K562 (cell line): ENCODE measurements at regions not wholly inside any gene's neighbourhood (a gene's known extent, or its start where the extent isn't known, plus 50 kb on each side); places are given as distances from the start of the nearest gene placed in this dataset.
"Not testable (repeated sequence)": the region's sequence is repeated elsewhere in the genome, so short reads cannot be mapped to it uniquely, and the experiment has no call there.

Experiments used
- ATAC-seq: fragments of 200-7000 bp; cut with Tn5 transposase; 3 replicates; pipeline ENCODE4 v1.9.1; 2020; ENCODE audit warnings: moderate library complexity
- BruUV-seq: library from RNA; stranded (reverse); fragments of 400-500 nt; replicated peaks from 2 replicates; lab custom pipeline; 2021; lab: Mats Ljungman, UMichigan
- CTCF ChIA-PET: fragments of 300-600 bp; formaldehyde crosslinking; extraction: SDS; loops from one replicate; lab custom pipeline; 2021; ENCODE audit warnings: low intra/inter-chr PET ratio; lab: Yijun Ruan, JAX
- POLR2A ChIA-PET: fragments of 300-600, 350-650 bp; sonication (Branson Sonifier 250); formaldehyde crosslinking; extraction: SDS; loops from one replicate; lab custom pipeline; 2021; ENCODE audit warnings: antibody characterized with exemption, inconsistent platforms; lab: Yijun Ruan, JAX
- DNase-seq, 4 experiments: peaks; one replicate each; pipeline versions ENCODE4 v3.0.0 to v3.0.0-alpha.2; 2011 to 2018; ENCODE audit warnings: low spot score in 3 of 4, mixed read lengths in 3 of 4; ENCODE audit errors: extremely low read depth in 1 of 4
- FAIRE-seq: peaks from 2 replicates; lab custom pipeline; 2011; peaks lifted over from hg19 to GRCh38; lab: Jason Lieb, UNC
- H2AFZ ChIP-seq: 2 replicates; pipeline ENCODE4 v1.6.0; 2011; ENCODE audit warnings: low read depth, low read length, control low read depth, inconsistent platforms
- H3K27ac ChIP-seq: fragments of 200-600 bp; 3 replicates; pipeline ENCODE4 v1.8.0; 2011; ENCODE audit warnings: low read depth, mild to moderate bottlenecking, control low read depth, inconsistent platforms, low read length, moderate library complexity, mixed read lengths; ENCODE audit errors: extremely low read depth
- H3K27me3 ChIP-seq, 2 experiments: fragments of 300-600 bp in 1 of 2; 2 replicates in 1 of 2; 3 replicates in 1 of 2; pipeline versions ENCODE4 v1.6.0 to v1.8.0; 2011; ENCODE audit warnings: inconsistent platforms in 2 of 2, low read length in 2 of 2, mild to moderate bottlenecking in 1 of 2, mixed read lengths in 1 of 2, moderate library complexity in 1 of 2; ENCODE audit not compliant: control insufficient read depth in 2 of 2, insufficient read depth in 2 of 2
- H3K36me3 ChIP-seq: fragments of 300-600 bp; 3 replicates; pipeline ENCODE4 v1.8.0; 2011; ENCODE audit warnings: mild to moderate bottlenecking, low read length, inconsistent platforms; ENCODE audit not compliant: control insufficient read depth, insufficient read depth
- H3K4me1 ChIP-seq, 2 experiments: fragments of 200-600 bp in 1 of 2; replicated peaks in 1 of 2; 2 replicates in 1 of 2; 3 replicates in 1 of 2; pipeline versions ENCODE4 v1.5.1 to v1.8.0; 2011; ENCODE audit warnings: inconsistent platforms in 2 of 2, low read length in 2 of 2, mild to moderate bottlenecking in 1 of 2, mixed read lengths in 1 of 2, moderate library complexity in 1 of 2; ENCODE audit not compliant: control insufficient read depth in 2 of 2, insufficient read depth in 2 of 2
- H3K4me2 ChIP-seq: 2 replicates; pipeline ENCODE4 v1.6.1; 2011; ENCODE audit warnings: low read length, control low read depth, inconsistent platforms, mixed read lengths; ENCODE audit not compliant: insufficient read depth
- H3K4me3 ChIP-seq: fragments of 200-600 bp; sonication (generic), shearing (Covaris generic); 2 replicates; pipeline ENCODE4 v1.5.1; 2016; ENCODE audit warnings: control low read depth, inconsistent platforms
- H3K79me2 ChIP-seq: fragments of 200-600 bp; 3 replicates; pipeline ENCODE4 v1.8.0; 2011; ENCODE audit warnings: low read length, inconsistent platforms; ENCODE audit not compliant: control insufficient read depth, insufficient read depth
- H3K9ac ChIP-seq, 2 experiments: 2 replicates each; pipeline versions ENCODE4 v1.6.0 to v1.6.1; 2011; ENCODE audit warnings: low read depth in 2 of 2, low read length in 2 of 2, control low read depth in 1 of 2, inconsistent platforms in 1 of 2, mild to moderate bottlenecking in 1 of 2, mixed read lengths in 1 of 2; ENCODE audit not compliant: insufficient read depth in 1 of 2
- H3K9me1 ChIP-seq: one replicate; pipeline ENCODE4 v1.6.0; 2011; ENCODE audit warnings: inconsistent platforms, mild to moderate bottlenecking, low read length, moderate library complexity; ENCODE audit not compliant: control insufficient read depth, insufficient read depth
- H3K9me3 ChIP-seq: replicated peaks from 2 replicates; pipeline ENCODE4 v1.5.1; 2011; ENCODE audit warnings: low read depth, low read length, inconsistent platforms; ENCODE audit not compliant: control insufficient read depth, insufficient read depth
- H4K20me1 ChIP-seq: replicated peaks from 2 replicates; pipeline ENCODE4 v1.6.1; 2011; ENCODE audit warnings: low read length, inconsistent platforms, mixed read lengths; ENCODE audit not compliant: control insufficient read depth, insufficient read depth
- WGBS: fragments of 100-300 bp; shearing (Covaris generic); methylation state at CpG from one replicate; pipeline ENCODE4 v1.1.6; 2016; ENCODE audit warnings: low coverage, mixed read lengths; ENCODE audit not compliant: insufficient coverage; ENCODE audit errors: missing lambda C conversion rate; 5-methylcytosine and 5-hydroxymethylcytosine counted together
- in situ Hi-C: fragments of 300-500 bp; cut with MboI; formaldehyde crosslinking; loops from 4 replicates; pipeline ENCODE4 v1.15.0; 2018; ENCODE audit warnings: inconsistent platforms, mixed read lengths
- intact Hi-C: fragments of 100-400 bp; cut with micrococcal nuclease; formaldehyde crosslinking; loops from 2 replicates; pipeline ENCODE4 v1.14.2; 2022

- H2AFZ ChIP-seq, POLR2A ChIA-PET, H3K36me3 ChIP-seq, ATAC-seq, H3K79me2 ChIP-seq, intact Hi-C loops, H3K4me3 ChIP-seq, CTCF ChIA-PET, H3K9me1 ChIP-seq, H3K4me1 ChIP-seq, H3K9me3 ChIP-seq, H3K9ac ChIP-seq, in situ Hi-C loops, FAIRE-seq, DNase-seq, BruUV-seq, H4K20me1 ChIP-seq, H3K27ac ChIP-seq, H3K4me2 ChIP-seq, H3K27me3 ChIP-seq: not testable (repeated sequence)
- WGBS, result no CpG with 5 or more reads among the region's 1 CpG
Observed at GRCh38 chr15:21001950-21002349, 135.8 kb upstream of the POTEB2 start.

DNA sequence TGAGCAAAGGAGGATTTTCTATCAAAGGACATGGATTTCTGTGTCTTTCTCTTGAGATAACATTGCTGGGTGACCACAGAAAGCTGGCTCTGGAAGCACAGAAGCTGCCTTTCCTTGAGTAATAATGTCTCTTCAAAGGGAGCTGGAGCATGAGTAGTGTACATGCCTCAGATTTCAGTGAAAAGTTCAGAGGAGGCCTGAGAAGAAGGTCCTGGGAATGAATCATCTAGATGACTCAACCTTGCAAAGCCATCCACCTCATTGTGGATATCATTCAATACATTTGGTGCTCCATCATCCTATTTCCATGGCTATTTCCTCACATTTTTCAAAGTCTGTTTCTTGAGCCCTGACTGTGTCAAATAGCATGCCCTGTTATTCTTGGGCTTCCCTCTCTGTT lies 125.6 kb upstream of the POTEB2 start:
- BruUV-seq, FAIRE-seq, POLR2A ChIA-PET, intact Hi-C loops, CTCF ChIA-PET, H3K79me2 ChIP-seq, H3K36me3 ChIP-seq, H3K9me1 ChIP-seq, H3K27me3 ChIP-seq, H3K9me3 ChIP-seq, H2AFZ ChIP-seq, H3K4me1 ChIP-seq, H3K27ac ChIP-seq, DNase-seq, H3K4me3 ChIP-seq, H3K4me2 ChIP-seq, H4K20me1 ChIP-seq, H3K9ac ChIP-seq, in situ Hi-C loops, ATAC-seq: not testable (repeated sequence)

GRCh38 chr15:20991253-20991652 lies 125.1 kb upstream of the POTEB2 start:
- H2AFZ ChIP-seq, H3K9me3 ChIP-seq, H3K9me1 ChIP-seq, H3K4me3 ChIP-seq, DNase-seq, in situ Hi-C loops, H3K9ac ChIP-seq, H3K79me2 ChIP-seq, H3K27ac ChIP-seq, intact Hi-C loops, H4K20me1 ChIP-seq, H3K4me1 ChIP-seq, H3K4me2 ChIP-seq, H3K27me3 ChIP-seq, POLR2A ChIA-PET, FAIRE-seq, H3K36me3 ChIP-seq, CTCF ChIA-PET, BruUV-seq: not testable (repeated sequence)
- ATAC-seq, result peak; percentile 45; the same call in 2 of the 3 replicates
- 0% methylated on average over 2 of the region's 3 CpGs for WGBS

DNA sequence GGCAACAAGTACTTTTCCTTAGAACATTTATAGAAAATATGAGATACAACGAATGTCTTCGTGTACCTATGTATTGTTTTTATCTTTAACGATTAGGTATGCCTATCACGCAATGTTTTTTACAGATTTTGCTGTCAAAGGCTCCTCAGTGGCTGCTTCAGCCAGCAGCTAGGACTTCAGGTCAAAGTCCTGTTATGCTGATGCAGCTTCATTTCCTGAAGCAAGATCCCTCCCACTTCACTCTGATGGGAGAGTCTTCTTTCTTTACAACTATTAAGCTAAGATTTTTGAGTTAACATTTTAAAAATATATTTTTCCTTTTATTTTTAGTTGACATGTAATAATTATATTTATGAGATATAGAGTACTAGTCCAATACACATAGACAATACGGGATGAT lies 120.7 kb upstream of the POTEB2 start:
- DNase-seq, FAIRE-seq, POLR2A ChIA-PET, BruUV-seq, CTCF ChIA-PET, intact Hi-C loops, H3K4me3 ChIP-seq, H3K36me3 ChIP-seq, H3K9me1 ChIP-seq, H3K9me3 ChIP-seq, H3K9ac ChIP-seq, H3K4me1 ChIP-seq, H3K4me2 ChIP-seq, H4K20me1 ChIP-seq, ATAC-seq, H3K27ac ChIP-seq, H3K27me3 ChIP-seq, H2AFZ ChIP-seq, H3K79me2 ChIP-seq, in situ Hi-C loops: not testable (repeated sequence)
- under 1% methylated on average over 4 of the region's 5 CpGs for WGBS
